Right lung (tissue), 2 donors: ENCODE measurements at regions not wholly inside any gene's neighbourhood (a gene's known extent, or its start where the extent isn't known, plus 50 kb on each side); places are given as distances from the start of the nearest gene placed in this dataset.

ENCODE experiments used
- DNase-seq, 2 donors: peaks; one replicate each; pipeline ENCODE4 v3.0.0-alpha.2; 2013

GRCh38 chr6:18763086-18763485 is 375.9 kb downstream of the RNF144B start:
- no peak for DNase-seq

GRCh38 chr6:18784794-18785193 is 397.6 kb downstream of the RNF144B start:
- no peak for DNase-seq

GRCh38 chr6:18785810-18786490 is 398.8 kb downstream of the RNF144B start:
- no peak for DNase-seq

GRCh38 chr6:18792866-18793265 is 405.7 kb downstream of the RNF144B start:
- no peak for DNase-seq

GRCh38 chr6:18795726-18796125 is 408.6 kb downstream of the RNF144B start:
- DNase-seq: no peak

- no peak for DNase-seq
These were observed 433.6 kb downstream of the RNF144B start for GRCh38 chr6:18820725-18821124.

GRCh38 chr6:18823782-18824386 is 436.7 kb downstream of the RNF144B start:
- DNase-seq: no peak

- no peak for DNase-seq
These were observed 442.2 kb downstream of the RNF144B start for GRCh38 chr6:18829272-18829870.

GRCh38 chr6:18835976-18836375 is 448.8 kb downstream of the RNF144B start:
- no peak for DNase-seq

GRCh38 chr6:18837013-18837412 is 449.9 kb downstream of the RNF144B start:
- DNase-seq: no peak

- DNase-seq: no peak
These were observed 455.4 kb downstream of the RNF144B start for GRCh38 chr6:18842534-18842933.

GRCh38 chr6:18845896-18846295 is 458.7 kb downstream of the RNF144B start:
- DNase-seq: no peak

GRCh38 chr6:18846327-18846726 is 459.2 kb downstream of the RNF144B start:
- DNase-seq: no peak

- no peak for DNase-seq
These were observed 474.1 kb downstream of the RNF144B start for GRCh38 chr6:18861204-18861603.

GRCh38 chr6:18883268-18883667 is 496.1 kb downstream of the RNF144B start:
- DNase-seq: no peak

GRCh38 chr6:18883851-18884250 is 496.7 kb downstream of the RNF144B start:
- DNase-seq: no peak

GRCh38 chr6:18893540-18894269 is 506.6 kb downstream of the RNF144B start:
- DNase-seq: no peak

GRCh38 chr6:18897350-18897749 is 510.2 kb downstream of the RNF144B start:
- no peak for DNase-seq

GRCh38 chr6:18904681-18905080 is 517.5 kb downstream of the RNF144B start:
- no peak for DNase-seq

- no peak for DNase-seq
These were observed 533.6 kb downstream of the RNF144B start for GRCh38 chr6:18920701-18921100.

- DNase-seq: no peak
These were observed 543.9 kb downstream of the RNF144B start for GRCh38 chr6:18931086-18931485.

GRCh38 chr6:18958146-18958545 is 571.0 kb downstream of the RNF144B start:
- no peak for DNase-seq

- no peak for DNase-seq
These were observed 574.4 kb downstream of the RNF144B start for GRCh38 chr6:18961566-18961965.
